ENCODE measurements at regions not wholly inside any gene's neighbourhood (a gene's known extent, or its start where the extent isn't known, plus 50 kb on each side); places are given as distances from the start of the nearest gene placed in this dataset.

DNA sequence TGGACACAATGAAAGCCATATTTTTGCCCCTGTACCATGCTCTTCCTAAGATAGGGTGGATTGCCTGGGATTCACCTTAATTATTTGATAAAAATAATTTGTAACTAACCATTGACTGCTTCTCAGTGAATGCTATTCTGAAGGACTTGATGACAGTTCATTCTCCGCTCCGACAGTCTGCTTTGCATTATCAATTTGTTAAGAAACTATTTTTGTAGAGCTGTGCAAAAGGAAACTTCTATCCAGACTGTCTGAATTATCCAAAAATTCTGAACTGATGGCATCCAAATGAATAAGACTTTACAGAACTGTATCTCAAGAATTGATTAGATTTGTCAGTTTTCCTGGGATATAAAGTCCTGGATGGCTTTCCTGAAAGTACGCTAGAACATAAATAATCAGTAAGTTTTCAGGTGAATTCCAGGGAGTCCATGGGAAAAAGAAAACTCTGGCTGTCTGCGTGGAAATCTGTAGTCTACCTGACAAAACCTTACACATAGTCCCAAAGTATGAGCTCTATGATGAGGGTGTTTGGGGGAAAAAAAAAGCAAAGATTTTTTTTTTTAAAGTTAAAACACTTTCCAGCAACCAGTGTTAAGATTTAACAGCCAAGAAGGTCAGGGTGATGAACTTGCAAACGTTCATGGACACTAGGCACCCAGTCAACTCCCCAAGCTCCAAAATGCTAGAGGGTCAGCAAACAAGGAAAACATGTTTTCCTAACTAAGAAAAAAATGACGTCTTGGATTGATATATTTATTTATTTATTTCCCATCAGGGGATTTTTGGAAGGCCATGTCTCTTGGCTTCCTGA is 291.1 kb upstream of the TBX3 start:
- no peak overlapping the region for H3K4me2 ChIP-seq (ENCODE audit: extremely low read depth, insufficient read depth, low read length)
- H3K36me3 ChIP-seq (ENCODE audit: control insufficient read depth, insufficient read depth, low read length), result no peaks in the 10 kb centered on the region
- no peaks in the 10 kb centered on the region for H4K20me1 ChIP-seq (ENCODE audit: control insufficient read depth, extremely low read depth, insufficient read depth, low read length)
- no peaks in the 10 kb centered on the region for H3K9me3 ChIP-seq (ENCODE audit: control insufficient read depth, insufficient read depth, low read depth, low read length)
- no peak overlapping the region for H3K9ac ChIP-seq (ENCODE audit: insufficient read depth, low read length)
- H3K4me3 ChIP-seq (replicated peaks in 1 of 4; ENCODE audit: control extremely low read depth in 1 of 4, insufficient read depth in 1 of 4, low read depth in 3 of 4, low read length in 4 of 4), result no peak overlapping the region
- no peak overlapping the region for H2AFZ ChIP-seq (ENCODE audit: low read length)
- TF ChIP-seq, protein P1, sequence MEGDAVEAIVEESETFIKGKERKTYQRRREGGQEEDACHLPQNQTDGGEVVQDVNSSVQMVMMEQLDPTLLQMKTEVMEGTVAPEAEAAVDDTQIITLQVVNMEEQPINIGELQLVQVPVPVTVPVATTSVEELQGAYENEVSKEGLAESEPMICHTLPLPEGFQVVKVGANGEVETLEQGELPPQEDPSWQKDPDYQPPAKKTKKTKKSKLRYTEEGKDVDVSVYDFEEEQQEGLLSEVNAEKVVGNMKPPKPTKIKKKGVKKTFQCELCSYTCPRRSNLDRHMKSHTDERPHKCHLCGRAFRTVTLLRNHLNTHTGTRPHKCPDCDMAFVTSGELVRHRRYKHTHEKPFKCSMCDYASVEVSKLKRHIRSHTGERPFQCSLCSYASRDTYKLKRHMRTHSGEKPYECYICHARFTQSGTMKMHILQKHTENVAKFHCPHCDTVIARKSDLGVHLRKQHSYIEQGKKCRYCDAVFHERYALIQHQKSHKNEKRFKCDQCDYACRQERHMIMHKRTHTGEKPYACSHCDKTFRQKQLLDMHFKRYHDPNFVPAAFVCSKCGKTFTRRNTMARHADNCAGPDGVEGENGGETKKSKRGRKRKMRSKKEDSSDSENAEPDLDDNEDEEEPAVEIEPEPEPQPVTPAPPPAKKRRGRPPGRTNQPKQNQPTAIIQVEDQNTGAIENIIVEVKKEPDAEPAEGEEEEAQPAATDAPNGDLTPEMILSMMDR (conservative IDR thresholded peaks at IDR 0.05 in 1 of 2, IDR thresholded peaks at IDR 0.05 in 1 of 2; ENCODE audit: low read depth in 1 of 2, low read length in 2 of 2), result no peak
- no peak for TF ChIP-seq EZH2 (IDR thresholded peaks at IDR 0.05; ENCODE audit: low read length, missing control alignments)
- H3K79me2 ChIP-seq (ENCODE audit: control insufficient read depth, insufficient read depth, low read length), result no peaks in the 10 kb centered on the region
- H3K27ac ChIP-seq (ENCODE audit: insufficient read depth, low read length), result no peak overlapping the region
- DNase-seq (ENCODE audit: low read depth in 2 of 2), result no peak
- H3K4me1 ChIP-seq (ENCODE audit: control insufficient read depth, extremely low read depth, insufficient read depth, low read length), result peaks cover 5% of the 10 kb centered on the region
- H3K27me3 ChIP-seq (ENCODE audit: control insufficient read depth, insufficient read depth, low read length), result no peaks in the 10 kb centered on the region

DNA sequence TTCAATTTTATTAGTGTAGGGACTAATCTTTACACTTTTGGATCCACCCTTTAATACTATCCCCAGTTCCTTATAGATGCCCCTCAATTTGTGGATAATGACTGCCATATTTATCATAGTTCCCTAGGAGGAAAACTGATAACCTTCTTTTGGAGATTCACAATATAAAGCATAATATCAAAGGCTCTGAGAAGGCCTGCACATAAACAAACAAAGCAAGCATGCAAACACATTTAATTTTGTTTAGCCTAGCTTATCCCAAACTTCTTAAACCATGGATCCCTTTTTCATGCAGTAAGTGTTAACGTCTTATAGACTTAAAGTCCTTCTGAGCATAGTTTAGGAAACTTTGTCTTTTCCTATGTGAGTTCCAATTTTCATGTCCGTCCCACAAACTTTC is 290.4 kb upstream of the TBX3 start:
- H3K79me2 ChIP-seq (ENCODE audit: control insufficient read depth, insufficient read depth, low read length), result no peaks in the 10 kb centered on the region
- TF ChIP-seq, protein P1 (conservative IDR thresholded peaks at IDR 0.05 in 1 of 2, IDR thresholded peaks at IDR 0.05 in 1 of 2; ENCODE audit: low read depth in 1 of 2, low read length in 2 of 2), result no peak
- TF ChIP-seq EZH2 (IDR thresholded peaks at IDR 0.05; ENCODE audit: low read length, missing control alignments), result no peak
- H3K36me3 ChIP-seq (ENCODE audit: control insufficient read depth, insufficient read depth, low read length), result no peaks in the 10 kb centered on the region
- H3K4me3 ChIP-seq (replicated peaks in 1 of 4; ENCODE audit: control extremely low read depth in 1 of 4, insufficient read depth in 1 of 4, low read depth in 3 of 4, low read length in 4 of 4), result no peak overlapping the region
- no peak overlapping the region for H2AFZ ChIP-seq (ENCODE audit: low read length)
- H3K27me3 ChIP-seq (ENCODE audit: control insufficient read depth, insufficient read depth, low read length), result no peaks in the 10 kb centered on the region
- H3K4me1 ChIP-seq (ENCODE audit: control insufficient read depth, extremely low read depth, insufficient read depth, low read length), result peaks cover 7% of the 10 kb centered on the region
- H3K27ac ChIP-seq (ENCODE audit: insufficient read depth, low read length), result no peak overlapping the region
- H3K9me3 ChIP-seq (ENCODE audit: control insufficient read depth, insufficient read depth, low read depth, low read length), result no peaks in the 10 kb centered on the region
- DNase-seq (ENCODE audit: low read depth in 2 of 2), result no peak
- no peak overlapping the region for H3K9ac ChIP-seq (ENCODE audit: insufficient read depth, low read length)
- H4K20me1 ChIP-seq (ENCODE audit: control insufficient read depth, extremely low read depth, insufficient read depth, low read length), result no peaks in the 10 kb centered on the region
- H3K4me2 ChIP-seq (ENCODE audit: extremely low read depth, insufficient read depth, low read length), result no peak overlapping the region

DNA sequence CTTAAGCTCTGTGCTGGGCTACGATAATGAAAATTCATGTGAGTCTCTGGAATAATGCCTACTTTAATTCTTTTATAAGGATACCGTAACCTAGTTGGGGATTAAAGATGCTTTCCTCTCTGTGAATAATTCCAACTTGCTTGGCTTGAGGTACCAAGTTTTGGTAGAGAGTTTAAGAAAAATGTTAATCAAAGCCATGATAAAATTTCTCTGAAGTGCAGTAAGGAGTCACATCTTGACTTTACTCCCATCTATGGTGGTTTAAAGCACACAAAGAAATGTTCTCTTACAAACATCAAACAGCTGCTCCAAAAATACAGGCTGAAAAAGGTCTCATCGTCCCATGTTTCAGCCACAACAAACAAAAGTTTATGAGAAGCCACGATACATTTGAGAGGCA is 284.8 kb upstream of the TBX3 start:
- Histone ChIP-seq H4K20me1 (ENCODE audit: control insufficient read depth, extremely low read depth, insufficient read depth, low read length) (no peaks in the 10 kb centered on the region), H2AFZ (ENCODE audit: low read length) (no peak overlapping the region), H3K9ac (ENCODE audit: insufficient read depth, low read length) (no peak overlapping the region), H3K79me2 (ENCODE audit: control insufficient read depth, insufficient read depth, low read length) (no peaks in the 10 kb centered on the region), H3K4me1 (ENCODE audit: control insufficient read depth, extremely low read depth, insufficient read depth, low read length) (peaks cover 2% of the 10 kb centered on the region), H3K36me3 (ENCODE audit: control insufficient read depth, insufficient read depth, low read length) (no peaks in the 10 kb centered on the region), H3K27me3 (ENCODE audit: control insufficient read depth, insufficient read depth, low read length) (no peaks in the 10 kb centered on the region), H3K4me3 (replicated peaks in 1 of 4; ENCODE audit: control extremely low read depth in 1 of 4, insufficient read depth in 1 of 4, low read depth in 3 of 4, low read length in 4 of 4) (no peak overlapping the region), H3K4me2 (ENCODE audit: extremely low read depth, insufficient read depth, low read length) (no peak overlapping the region), H3K27ac (ENCODE audit: insufficient read depth, low read length) (no peak overlapping the region), H3K9me3 (ENCODE audit: control insufficient read depth, insufficient read depth, low read depth, low read length) (no peaks in the 10 kb centered on the region)
- no peak for DNase-seq (ENCODE audit: low read depth in 2 of 2)
- TF ChIP-seq, protein P1 (conservative IDR thresholded peaks at IDR 0.05 in 1 of 2, IDR thresholded peaks at IDR 0.05 in 1 of 2; ENCODE audit: low read depth in 1 of 2, low read length in 2 of 2), result no peak
- no peak for TF ChIP-seq EZH2 (IDR thresholded peaks at IDR 0.05; ENCODE audit: low read length, missing control alignments)

Measured in fibroblast of lung (primary cell).